ENCODE measurements at regions not wholly inside any gene's neighbourhood (a gene's known extent, or its start where the extent isn't known, plus 50 kb on each side); places are given as distances from the start of the nearest gene placed in this dataset.

DNA sequence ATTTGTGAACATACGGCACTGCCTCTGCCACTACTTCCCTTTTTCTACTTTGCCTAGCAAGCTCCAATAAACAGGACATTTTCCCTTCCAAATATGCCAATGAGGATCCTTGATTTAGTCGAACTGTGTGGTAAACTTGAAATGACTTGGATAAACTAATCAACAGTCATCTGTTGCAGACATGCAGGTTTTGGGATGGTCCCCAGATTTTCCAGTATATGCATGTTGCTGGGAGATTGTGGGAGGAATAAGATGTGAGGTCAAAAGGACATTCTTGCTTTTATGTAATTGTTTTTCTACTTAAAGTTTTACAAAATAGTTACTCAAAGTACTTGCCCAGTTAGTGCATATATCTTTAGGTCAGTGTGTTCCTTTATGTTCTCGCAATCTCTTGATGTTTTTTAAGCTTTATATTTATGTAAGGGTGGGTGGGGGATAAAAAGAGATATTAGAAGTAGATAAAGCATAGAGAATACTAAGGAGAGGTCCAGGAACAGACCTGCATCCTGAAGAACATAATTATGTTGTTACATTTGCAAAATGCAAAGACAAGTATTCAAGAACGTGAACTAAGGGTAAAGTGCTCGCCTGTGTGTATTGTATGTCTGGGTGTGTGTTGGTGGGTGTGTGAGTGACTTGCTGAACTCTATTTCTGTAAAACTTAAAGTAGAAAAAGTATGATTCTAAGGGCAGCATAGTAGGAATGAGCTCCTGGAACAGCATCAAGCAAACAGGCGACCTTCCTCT, 88.4 kb upstream of the OXGR1 start:
- H3K27ac ChIP-seq (ENCODE audit: insufficient read depth, low read depth, low read length): no peak overlapping the region
- ChIA-PET CTCF (interaction anchor here (2.1 kb wide), 1 partner anchor 10 kb away, joined by 4 read pairs; no protein-coding TSS in a partner anchor), POLR2A (no interaction called here)
- H3K9ac ChIP-seq (replicated peaks; ENCODE audit: extremely low read depth, insufficient read depth, low read length): no peak overlapping the region
- intact Hi-C loops (cut with micrococcal nuclease) (no loop called here), dilution Hi-C loops (cut with MboI; ENCODE audit: extremely low pct_ligation_motif_present, low sequenced_read_pairs) (no loop called here)
- TF ChIP-seq, protein P1, sequence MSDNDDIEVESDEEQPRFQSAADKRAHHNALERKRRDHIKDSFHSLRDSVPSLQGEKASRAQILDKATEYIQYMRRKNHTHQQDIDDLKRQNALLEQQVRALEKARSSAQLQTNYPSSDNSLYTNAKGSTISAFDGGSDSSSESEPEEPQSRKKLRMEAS (IDR thresholded peaks at IDR 0.05; ENCODE audit: insufficient read depth, insufficient read length): no peak
- no peak for TF ChIP-seq MYC (IDR thresholded peaks at IDR 0.05; ENCODE audit: low read depth, low read length)
- TF ChIP-seq EZH2 (IDR thresholded peaks at IDR 0.05; ENCODE audit: borderline replicate concordance, low read depth, low read length, severe bottlenecking): no peak
- no peak for TF ChIP-seq JUN (IDR thresholded peaks at IDR 0.05; ENCODE audit: borderline replicate concordance, insufficient read depth, insufficient read length, low read depth)
- TF ChIP-seq GATA2 (IDR thresholded peaks at IDR 0.05; ENCODE audit: insufficient read depth, insufficient read length, low read depth, low read length): no peak
- no peak for TF ChIP-seq FOS (IDR thresholded peaks at IDR 0.05; ENCODE audit: borderline replicate concordance, insufficient read depth, low read length)
- TF ChIP-seq, protein P2, sequence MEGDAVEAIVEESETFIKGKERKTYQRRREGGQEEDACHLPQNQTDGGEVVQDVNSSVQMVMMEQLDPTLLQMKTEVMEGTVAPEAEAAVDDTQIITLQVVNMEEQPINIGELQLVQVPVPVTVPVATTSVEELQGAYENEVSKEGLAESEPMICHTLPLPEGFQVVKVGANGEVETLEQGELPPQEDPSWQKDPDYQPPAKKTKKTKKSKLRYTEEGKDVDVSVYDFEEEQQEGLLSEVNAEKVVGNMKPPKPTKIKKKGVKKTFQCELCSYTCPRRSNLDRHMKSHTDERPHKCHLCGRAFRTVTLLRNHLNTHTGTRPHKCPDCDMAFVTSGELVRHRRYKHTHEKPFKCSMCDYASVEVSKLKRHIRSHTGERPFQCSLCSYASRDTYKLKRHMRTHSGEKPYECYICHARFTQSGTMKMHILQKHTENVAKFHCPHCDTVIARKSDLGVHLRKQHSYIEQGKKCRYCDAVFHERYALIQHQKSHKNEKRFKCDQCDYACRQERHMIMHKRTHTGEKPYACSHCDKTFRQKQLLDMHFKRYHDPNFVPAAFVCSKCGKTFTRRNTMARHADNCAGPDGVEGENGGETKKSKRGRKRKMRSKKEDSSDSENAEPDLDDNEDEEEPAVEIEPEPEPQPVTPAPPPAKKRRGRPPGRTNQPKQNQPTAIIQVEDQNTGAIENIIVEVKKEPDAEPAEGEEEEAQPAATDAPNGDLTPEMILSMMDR (IDR thresholded peaks at IDR 0.05; ENCODE audit: extremely low read depth in 1 of 2, insufficient read depth in 1 of 2, low read depth in 1 of 2, low read length in 2 of 2): no peak
- no peak for TF ChIP-seq POLR2A (IDR thresholded peaks at IDR 0.05; ENCODE audit: low read depth, low read length)
- FAIRE-seq: no peak
- H3K27me3 ChIP-seq (ENCODE audit: control insufficient read depth in 2 of 2, insufficient read depth in 2 of 2, low read length in 2 of 2): peaks cover 2 to 7% of the 10 kb centered on the region in 2 experiments
- no peak overlapping the region for H2AFZ ChIP-seq (ENCODE audit: low read depth, low read length)
- H3K36me3 ChIP-seq (ENCODE audit: control insufficient read depth in 2 of 2, extremely low read depth in 1 of 2, insufficient read depth in 2 of 2, low read length in 2 of 2): no peaks in the 10 kb centered on the region
- no peaks in the 10 kb centered on the region for H3K9me1 ChIP-seq (replicated peaks; ENCODE audit: control insufficient read depth, extremely low read depth, insufficient read depth, low read length)
- H3K4me2 ChIP-seq (ENCODE audit: insufficient read depth, low read length): no peak overlapping the region
- no peak overlapping the region for H3K4me3 ChIP-seq (replicated peaks in 1 of 3; ENCODE audit: insufficient read depth in 1 of 3, low read depth in 1 of 3, low read length in 3 of 3)
- H3K4me1 ChIP-seq (ENCODE audit: control insufficient read depth, extremely low read depth, insufficient read depth, low read length): no peaks in the 10 kb centered on the region
- no peak for DNase-seq (ENCODE audit: low read depth, low spot score)
- H3K79me2 ChIP-seq (ENCODE audit: control insufficient read depth, insufficient read depth, low read length): no peaks in the 10 kb centered on the region
- no TSS peak for BruUV-seq (replicated peaks)
- no peaks in the 10 kb centered on the region for H4K20me1 ChIP-seq (replicated peaks; ENCODE audit: control insufficient read depth, extremely low read depth, insufficient read depth, low read length)
- H3K9me3 ChIP-seq (replicated peaks; ENCODE audit: control insufficient read depth, insufficient read depth, low read length): no peaks in the 10 kb centered on the region

Measured in endothelial cell of umbilical vein (primary cell).